GM12872 (cell line): ENCODE measurements at regions not wholly inside any gene's neighbourhood (a gene's known extent, or its start where the extent isn't known, plus 50 kb on each side); places are given as distances from the start of the nearest gene placed in this dataset.

Experiments
- CTCF ChIP-seq: IDR thresholded peaks from 3 replicates; pipeline ENCODE4 v1.5.1; 2011; ENCODE audit warnings: low read depth, mild to moderate bottlenecking, low read length, moderate library complexity; ENCODE audit not compliant: insufficient read depth

- no peak for TF ChIP-seq CTCF
Measured at GRCh38 chr3:25000971-25001591, 427.0 kb upstream of the RARB start.

GRCh38 chr3:25002052-25002451, 426.0 kb upstream of the RARB start:
- no peak for TF ChIP-seq CTCF

GRCh38 chr3:25007974-25008658, 419.9 kb upstream of the RARB start:
- no peak for TF ChIP-seq CTCF

- TF ChIP-seq CTCF: no peak
Measured at GRCh38 chr3:25009665-25010064, 418.4 kb upstream of the RARB start.

GRCh38 chr3:25015599-25015998, 412.5 kb upstream of the RARB start:
- no peak for TF ChIP-seq CTCF

GRCh38 chr3:25018909-25019308, 409.2 kb upstream of the RARB start:
- TF ChIP-seq CTCF: no peak

GRCh38 chr3:25019506-25019905, 408.6 kb upstream of the RARB start:
- TF ChIP-seq CTCF: no peak

- 0 out of 3 replicates have a peak, but pooled peaks have one; percentile 7 for TF ChIP-seq CTCF
Measured at GRCh38 chr3:25021816-25022215, 406.2 kb upstream of the RARB start.
